ENCODE measurements at regions not wholly inside any gene's neighbourhood (a gene's known extent, or its start where the extent isn't known, plus 50 kb on each side); places are given as distances from the start of the nearest gene placed in this dataset.
"Not testable (repeated sequence)": the region's sequence is repeated elsewhere in the genome, so short reads cannot be mapped to it uniquely, and the experiment has no call there.

- Mint-ChIP-seq H3K27me3 (peaks cover 2% of the 10 kb centered on the region), H3K9me3 (no peaks in the 10 kb centered on the region), H3K36me3 (no peaks in the 10 kb centered on the region), H3K4me1 (peaks cover 4% of the 10 kb centered on the region), H3K4me3 (no peak overlapping the region), H3K27ac (no peak overlapping the region)
- ATAC-seq (ENCODE audit: low read depth) (no peak), DNase-seq (no peak)
- POLR2A ChIA-PET, result no interaction called here
These were observed 90.1 kb upstream of the ASB18 start for GRCh38 chr2:236354056-236354940.

DNA sequence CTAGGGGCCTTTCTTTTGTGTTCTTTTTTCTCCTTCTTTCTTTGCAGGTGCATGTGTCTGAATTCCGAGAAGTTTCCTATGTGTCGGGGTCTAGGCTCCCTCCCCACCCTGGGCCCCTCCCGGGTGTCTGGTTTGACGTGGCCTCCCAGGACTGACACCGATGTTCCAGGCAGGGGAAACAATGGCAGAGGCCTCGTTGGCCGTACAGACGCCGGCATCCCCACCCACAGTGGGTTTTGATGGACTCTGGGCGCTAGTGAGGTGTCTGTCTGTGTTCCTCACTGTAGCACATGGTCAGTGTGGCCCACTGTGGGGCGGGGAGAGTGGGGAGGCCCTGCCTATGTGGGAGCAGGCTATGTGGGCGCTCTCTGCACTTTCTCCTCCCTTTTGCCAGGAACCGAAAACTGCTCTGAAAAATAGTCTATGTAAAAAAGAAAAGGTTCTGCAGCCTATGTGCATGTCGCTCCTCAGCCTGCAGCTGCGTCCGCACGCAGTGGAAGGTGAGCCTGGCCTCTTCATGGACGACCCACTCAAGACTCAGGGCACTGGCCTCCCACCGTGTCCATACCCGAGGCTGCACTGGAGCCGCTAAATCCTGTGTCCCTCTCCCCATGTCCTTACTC, 90.9 kb upstream of the ASB18 start:
- no peak for ATAC-seq (ENCODE audit: low read depth)
- Mint-ChIP-seq H3K27ac (no peak overlapping the region), H3K9me3 (no peaks in the 10 kb centered on the region), H3K4me1 (peaks cover 9% of the 10 kb centered on the region), H3K27me3 (peaks cover 7% of the 10 kb centered on the region), H3K36me3 (no peaks in the 10 kb centered on the region), H3K4me3 (no peak overlapping the region)
- DNase-seq, result no peak
- POLR2A ChIA-PET, result no interaction called here

DNA sequence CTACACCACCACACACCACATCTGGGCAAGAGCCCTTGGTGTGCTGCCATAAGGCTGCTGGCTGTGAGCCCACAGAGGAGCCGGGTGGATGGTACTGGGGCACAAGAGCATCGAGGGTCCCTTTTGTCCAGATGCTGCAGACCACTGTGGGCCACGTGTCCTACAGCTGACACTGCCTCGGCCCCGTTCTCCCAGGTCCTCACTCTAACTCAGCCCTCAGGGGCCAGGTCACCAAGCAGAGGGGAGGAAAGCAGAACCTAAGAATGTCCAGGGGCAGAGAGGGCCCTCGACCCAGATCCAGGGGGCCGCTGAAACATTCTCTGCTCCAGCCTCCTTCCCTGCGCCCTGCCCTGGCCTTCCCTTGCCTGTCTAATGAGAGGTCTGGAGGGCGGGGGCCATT, 91.7 kb upstream of the ASB18 start:
- H3K4me3 Mint-ChIP-seq, result no peak overlapping the region
- no peaks in the 10 kb centered on the region for H3K36me3 Mint-ChIP-seq
- H3K27ac Mint-ChIP-seq, result no peak overlapping the region
- peaks cover 15% of the 10 kb centered on the region for H3K27me3 Mint-ChIP-seq
- no peaks in the 10 kb centered on the region for H3K9me3 Mint-ChIP-seq
- no peak for DNase-seq
- H3K4me1 Mint-ChIP-seq, result peaks cover 9% of the 10 kb centered on the region
- ATAC-seq (ENCODE audit: low read depth), result no peak
- POLR2A ChIA-PET, result no interaction called here

DNA sequence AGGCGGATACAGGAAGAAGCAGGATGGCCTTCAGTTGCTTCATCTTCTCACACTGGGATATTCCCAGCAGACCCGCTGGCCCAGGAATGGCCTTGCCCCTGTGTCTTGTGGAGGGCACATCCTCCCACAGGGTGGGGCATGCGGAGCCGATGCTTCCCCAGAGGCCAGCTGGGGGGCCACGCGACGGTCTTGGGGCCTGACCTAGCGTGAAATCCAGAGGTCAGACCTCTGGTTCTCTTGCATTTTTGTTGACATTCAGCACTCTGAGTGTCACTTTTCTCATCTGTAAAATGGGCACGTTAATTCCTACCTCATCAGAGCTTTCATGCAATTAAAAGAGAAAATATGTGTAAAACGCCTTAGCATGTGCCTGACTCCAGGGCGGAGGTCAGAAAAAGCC, 92.1 kb upstream of the ASB18 start:
- H3K36me3 Mint-ChIP-seq; POLR2A ChIA-PET; ATAC-seq (ENCODE audit: low read depth); H3K27ac Mint-ChIP-seq; H3K4me1 Mint-ChIP-seq; DNase-seq; H3K9me3 Mint-ChIP-seq; H3K4me3 Mint-ChIP-seq: not testable (repeated sequence)
- peaks cover 17% of the 10 kb centered on the region for H3K27me3 Mint-ChIP-seq

- POLR2A ChIA-PET; H3K27ac Mint-ChIP-seq; H3K4me3 Mint-ChIP-seq; H3K36me3 Mint-ChIP-seq; ATAC-seq (ENCODE audit: low read depth); H3K4me1 Mint-ChIP-seq; DNase-seq; H3K9me3 Mint-ChIP-seq: not testable (repeated sequence)
- peaks cover 32% of the 10 kb centered on the region for H3K27me3 Mint-ChIP-seq
These were observed 94.3 kb upstream of the ASB18 start for GRCh38 chr2:236358482-236358881.

- H3K9me3 Mint-ChIP-seq, result no peaks in the 10 kb centered on the region
- peak; percentile 77 for ATAC-seq (ENCODE audit: low read depth)
These were observed 95.3 kb upstream of the ASB18 start for GRCh38 chr2:236359426-236360045.

DNA sequence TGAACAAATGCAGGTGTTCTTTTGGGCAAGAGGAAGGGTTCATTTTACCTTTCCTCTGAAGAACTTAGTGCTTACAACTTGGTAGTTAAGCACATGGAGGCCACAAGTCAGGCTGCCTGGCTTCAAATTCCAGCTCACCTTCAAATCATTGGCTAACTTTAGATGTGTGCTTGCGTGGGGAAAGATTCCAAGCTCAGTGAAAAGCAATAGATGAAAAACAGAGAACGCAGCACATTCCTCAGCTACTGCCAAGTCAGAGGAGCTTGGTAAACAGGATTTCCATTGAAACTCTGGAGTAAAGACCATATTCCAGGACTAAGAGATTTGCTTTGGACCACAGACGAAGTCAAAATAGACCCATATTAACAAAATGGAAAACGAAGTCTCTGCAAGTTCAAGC, 96.3 kb upstream of the ASB18 start:
- no peak for ATAC-seq (ENCODE audit: low read depth)
- H3K27me3 Mint-ChIP-seq, result peaks cover 51% of the 10 kb centered on the region
- H3K4me3 Mint-ChIP-seq, result no peak overlapping the region
- POLR2A ChIA-PET, result no interaction called here
- H3K4me1 Mint-ChIP-seq, result peaks cover 12% of the 10 kb centered on the region
- DNase-seq, result no peak
- H3K9me3 Mint-ChIP-seq, result no peaks in the 10 kb centered on the region
- H3K36me3 Mint-ChIP-seq, result no peaks in the 10 kb centered on the region
- no peak overlapping the region for H3K27ac Mint-ChIP-seq

More at GRCh38 chr2:236359426-236360045, 95.3 kb upstream of the ASB18 start:
- H3K27me3 Mint-ChIP-seq, result peaks cover 42% of the 10 kb centered on the region
- H3K27ac Mint-ChIP-seq, result no peak overlapping the region
- POLR2A ChIA-PET, result no interaction called here
- no peak overlapping the region for H3K4me3 Mint-ChIP-seq
- no peak for DNase-seq
- peaks cover 7% of the 10 kb centered on the region for H3K4me1 Mint-ChIP-seq
- no peaks in the 10 kb centered on the region for H3K36me3 Mint-ChIP-seq

GRCh38 chr2:236363711-236364277, 99.6 kb upstream of the ASB18 start:
- ATAC-seq (ENCODE audit: low read depth) (no peak), DNase-seq (no peak)
- H3K4me3 Mint-ChIP-seq, result no peak overlapping the region
- H3K27me3 Mint-ChIP-seq, result peaks cover 70% of the 10 kb centered on the region
- H3K4me1 Mint-ChIP-seq, result peaks cover 25% of the 10 kb centered on the region
- no peak overlapping the region for H3K27ac Mint-ChIP-seq
- H3K9me3 Mint-ChIP-seq, result no peaks in the 10 kb centered on the region
- no peaks in the 10 kb centered on the region for H3K36me3 Mint-ChIP-seq
- POLR2A ChIA-PET, result interaction anchor here (0.6 kb wide), 1 partner anchor 476 kb away, joined by 3 read pairs; no protein-coding TSS in a partner anchor

DNA sequence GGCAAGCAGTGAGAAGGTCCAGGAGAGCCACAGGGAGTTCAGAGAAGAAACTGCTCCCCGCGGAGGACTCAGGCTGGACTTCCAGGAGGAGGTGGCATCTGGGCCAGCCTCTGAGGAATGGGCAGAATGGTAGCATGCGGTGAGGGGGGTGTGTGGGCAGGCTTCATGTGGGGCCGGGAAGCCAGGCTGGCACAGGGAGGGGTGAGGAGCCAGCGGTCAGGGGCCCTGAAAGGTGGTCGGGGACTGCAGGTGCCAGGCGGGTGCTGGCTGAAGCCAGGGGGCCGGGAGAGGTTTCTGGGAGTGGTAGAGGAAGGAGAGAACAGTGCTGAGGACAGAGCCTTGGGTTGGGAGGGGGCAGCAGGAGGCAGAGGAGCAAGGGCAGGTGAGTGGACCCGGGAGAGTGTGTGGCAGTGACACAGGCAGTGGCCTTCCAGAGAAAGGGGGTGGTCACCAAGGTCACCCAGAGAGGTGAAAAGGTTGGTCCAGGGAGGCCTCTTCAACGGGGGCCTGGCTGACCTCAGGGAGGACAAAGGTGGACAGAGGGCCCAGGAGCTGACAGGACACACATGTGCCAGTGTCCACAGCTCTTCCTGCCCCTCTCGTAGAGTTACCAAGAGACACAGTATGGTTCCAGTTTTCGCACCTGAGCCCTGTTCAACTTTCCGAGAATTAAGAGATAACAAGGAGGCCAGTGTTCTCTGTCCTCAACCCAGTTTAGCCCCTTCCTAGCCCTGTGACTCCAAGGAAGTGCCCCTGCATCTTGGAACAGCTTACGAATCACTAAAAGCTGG, 101.2 kb upstream of the ASB18 start:
- peaks cover 72% of the 10 kb centered on the region for H3K27me3 Mint-ChIP-seq
- DNase-seq (no peak), ATAC-seq (ENCODE audit: low read depth) (no peak)
- H3K4me1 Mint-ChIP-seq, result peaks cover 18% of the 10 kb centered on the region
- no peak overlapping the region for H3K27ac Mint-ChIP-seq
- POLR2A ChIA-PET, result interaction anchor here (1.5 kb wide), 1 partner anchor 171 kb away, joined by 3 read pairs; no protein-coding TSS in a partner anchor
- no peaks in the 10 kb centered on the region for H3K9me3 Mint-ChIP-seq
- H3K36me3 Mint-ChIP-seq, result no peaks in the 10 kb centered on the region
- peak overlapping the region; percentile 56 for H3K4me3 Mint-ChIP-seq

- peaks cover 18% of the 10 kb centered on the region for H3K4me1 Mint-ChIP-seq
- POLR2A ChIA-PET, result interaction anchor here (1.5 kb wide), 1 partner anchor 170 kb away, joined by 3 read pairs; no protein-coding TSS in a partner anchor
- H3K27ac Mint-ChIP-seq, result no peak overlapping the region
- no peaks in the 10 kb centered on the region for H3K9me3 Mint-ChIP-seq
- no peaks in the 10 kb centered on the region for H3K36me3 Mint-ChIP-seq
- H3K4me3 Mint-ChIP-seq, result peak overlapping the region; percentile 56
- DNase-seq, result no peak
- ATAC-seq (ENCODE audit: low read depth), result peak; percentile 48
- peaks cover 69% of the 10 kb centered on the region for H3K27me3 Mint-ChIP-seq
These were observed 101.8 kb upstream of the ASB18 start for GRCh38 chr2:236366049-236366387.

DNA sequence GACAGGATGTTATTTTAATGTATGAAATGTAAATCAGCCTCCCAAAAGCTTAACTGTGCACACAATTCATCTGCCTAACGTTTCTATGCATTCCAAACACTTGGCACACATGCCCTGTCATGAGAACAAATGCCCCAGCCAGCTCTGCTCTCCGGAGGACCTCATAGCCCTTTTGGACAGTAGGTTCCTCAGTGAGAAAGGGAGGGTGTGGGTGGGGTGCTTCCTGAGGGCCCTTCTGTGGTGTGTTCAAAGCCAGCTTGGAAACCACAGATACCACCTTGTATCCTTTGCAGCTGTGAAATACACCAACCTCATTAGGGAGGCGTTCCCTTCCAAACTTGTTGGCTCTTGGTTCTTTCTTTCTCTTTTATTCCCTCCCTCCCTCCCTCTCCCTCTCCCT, 102.2 kb upstream of the ASB18 start:
- DNase-seq, result no peak
- Mint-ChIP-seq H3K27ac (no peak overlapping the region), H3K36me3 (no peaks in the 10 kb centered on the region), H3K9me3 (no peaks in the 10 kb centered on the region), H3K27me3 (peaks cover 68% of the 10 kb centered on the region), H3K4me3 (peak overlapping the region; percentile 56), H3K4me1 (peaks cover 18% of the 10 kb centered on the region)
- ATAC-seq (ENCODE audit: low read depth), result peak; percentile 79
- POLR2A ChIA-PET, result interaction anchor here (1.5 kb wide), 1 partner anchor 170 kb away, joined by 3 read pairs; no protein-coding TSS in a partner anchor

GRCh38 chr2:236367506-236368289, 103.5 kb upstream of the ASB18 start:
- Mint-ChIP-seq H3K9me3 (no peaks in the 10 kb centered on the region), H3K36me3 (no peaks in the 10 kb centered on the region), H3K4me1 (peaks cover 18% of the 10 kb centered on the region), H3K27ac (no peak overlapping the region), H3K4me3 (no peak overlapping the region), H3K27me3 (peaks cover 61% of the 10 kb centered on the region)
- POLR2A ChIA-PET, result no interaction called here
- no peak for ATAC-seq (ENCODE audit: low read depth)
- no peak for DNase-seq
